Hematopoietic multipotent progenitor cell treated with erythropoietin and hydrocortisone succinate and interleukin-3 and kit ligand, for 17 days (in vitro differentiated cells): ENCODE measurements at regions not wholly inside any gene's neighbourhood (a gene's known extent, or its start where the extent isn't known, plus 50 kb on each side); places are given as distances from the start of the nearest gene placed in this dataset.

ENCODE experiments used
- DNase-seq: peaks from one replicate; pipeline ENCODE4 v3.0.0-alpha.2; 2015; ENCODE audit warnings: low spot score

DNA sequence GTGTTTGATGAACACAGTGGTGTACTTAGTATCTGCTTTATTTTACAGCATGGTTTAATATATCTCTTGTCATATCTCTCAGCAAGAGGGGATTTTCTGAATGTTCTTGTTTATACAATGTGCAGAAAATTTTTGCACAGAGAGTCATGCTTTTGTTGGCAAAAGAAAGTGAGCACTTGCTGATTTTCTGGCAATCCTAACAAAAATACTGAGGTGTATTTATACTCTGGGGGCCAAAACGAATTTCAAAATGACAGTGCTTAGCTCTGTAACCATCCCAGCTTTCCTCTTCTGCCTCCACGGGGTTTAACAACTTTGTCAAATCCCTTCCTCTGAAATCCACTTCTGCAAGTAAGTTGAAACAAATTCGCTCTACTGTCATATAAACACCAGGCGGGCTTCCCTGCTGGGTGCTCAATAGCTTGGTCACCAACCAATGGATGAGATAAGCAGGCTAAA, 169.2 kb downstream of the NOC3L start:
- no peak for DNase-seq

DNA sequence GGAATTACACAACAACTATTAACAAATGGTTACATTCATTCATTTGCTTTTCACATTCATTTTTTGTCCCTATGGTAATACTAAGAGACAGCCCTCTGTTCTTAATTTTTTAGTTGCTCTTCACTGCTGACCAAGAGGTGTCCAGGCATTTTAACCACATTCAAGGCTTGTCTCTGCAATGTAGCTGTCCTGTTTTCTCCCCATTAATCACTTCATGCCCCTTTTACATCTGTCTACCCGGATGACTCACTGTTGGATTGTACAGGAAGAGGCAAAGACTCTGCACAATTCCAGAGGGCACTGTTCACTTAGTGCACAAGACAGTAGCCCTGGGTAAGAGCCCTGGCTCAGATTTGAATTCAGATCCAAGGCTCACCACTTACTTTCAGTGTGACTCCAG, 168.5 kb downstream of the NOC3L start:
- no peak for DNase-seq

DNA sequence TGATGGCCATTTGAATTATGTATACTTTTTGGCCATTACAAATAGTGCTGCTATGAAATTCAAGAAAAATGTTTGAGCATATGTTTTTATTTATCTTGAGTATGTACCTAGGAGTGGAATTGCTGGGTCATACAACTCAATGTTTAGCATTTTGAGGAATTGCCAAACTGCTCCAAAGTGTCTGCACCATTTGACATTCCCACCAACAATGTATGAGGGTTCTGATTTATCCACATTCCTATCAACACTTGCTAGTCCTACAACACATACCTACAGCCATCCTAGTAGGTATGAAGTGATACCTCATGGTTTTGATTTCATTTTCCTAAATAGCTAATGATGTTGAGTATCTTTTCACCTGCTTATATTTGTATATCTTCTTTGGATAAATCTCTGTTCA, 165.5 kb downstream of the NOC3L start:
- DNase-seq = no peak

DNA sequence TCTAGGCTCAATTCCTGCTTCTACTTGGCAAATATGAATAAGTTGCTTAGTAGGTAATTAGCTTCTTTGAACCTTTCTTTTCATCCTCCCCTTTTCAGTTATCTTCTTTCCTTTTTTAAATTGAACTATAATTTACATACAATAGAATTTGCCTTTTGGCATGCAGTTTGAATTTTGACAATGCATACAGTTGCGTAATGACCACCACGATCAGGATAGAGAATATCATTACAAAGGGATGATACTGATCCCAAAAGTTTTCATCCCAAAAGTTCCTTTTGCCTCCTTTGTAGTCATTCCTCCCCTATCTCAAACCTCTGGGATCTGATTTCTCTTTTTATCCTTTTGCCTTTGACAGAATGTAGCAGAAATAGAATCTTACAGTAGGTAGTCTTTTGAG, 164.4 kb downstream of the NOC3L start:
- DNase-seq = no peak

DNA sequence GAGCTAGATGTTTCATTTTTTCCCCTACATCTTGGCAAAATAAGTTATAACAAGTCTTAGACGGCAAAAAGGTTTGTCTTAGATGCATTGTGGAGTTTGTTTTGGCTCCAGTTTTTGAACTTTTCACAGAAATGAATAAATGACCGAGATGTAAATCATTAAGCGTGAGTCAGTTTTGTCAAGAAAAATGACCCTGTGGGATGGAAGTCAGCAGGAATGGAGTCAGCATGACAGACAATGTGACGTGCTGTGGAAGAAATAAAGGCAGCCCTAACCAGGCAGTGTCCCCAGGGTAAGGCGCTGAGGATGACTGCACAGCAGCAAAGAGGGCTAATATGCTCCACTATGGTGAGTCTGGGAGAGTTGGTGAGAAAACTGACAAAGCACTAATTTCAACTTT, 163.2 kb downstream of the NOC3L start:
- DNase-seq = no peak

DNA sequence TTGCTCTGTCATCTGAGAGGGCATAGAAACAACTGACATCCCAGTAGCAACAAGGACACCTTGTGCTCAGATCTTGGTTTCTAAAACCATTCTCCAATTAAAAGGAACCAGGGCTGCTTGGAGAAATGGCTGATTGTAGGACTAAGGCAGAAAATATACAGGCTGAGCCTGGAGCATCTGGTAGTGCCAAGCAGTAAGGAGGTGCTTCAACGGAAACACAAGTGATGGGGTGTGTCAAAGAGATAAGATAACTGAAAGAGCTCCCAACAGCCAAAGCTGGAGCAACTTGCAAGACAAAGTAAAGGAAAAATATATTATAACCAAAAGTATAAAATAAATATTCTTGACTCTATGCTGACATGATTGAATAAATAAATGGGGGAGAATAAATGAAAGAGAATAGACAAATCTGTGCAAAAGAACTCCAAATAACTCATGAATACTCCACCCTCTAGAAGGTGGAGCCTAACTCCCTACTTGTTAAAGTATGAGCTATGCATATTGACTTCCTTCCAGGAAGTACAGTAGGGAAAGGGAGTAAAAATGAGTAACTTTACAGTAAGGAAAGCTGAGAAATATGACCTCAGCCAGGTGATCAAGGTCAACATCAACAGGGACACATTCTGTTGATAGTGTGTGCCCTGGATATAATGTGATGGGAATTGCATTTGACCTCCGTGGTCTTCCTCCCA, 162.4 kb downstream of the NOC3L start:
- DNase-seq = no peak

DNA sequence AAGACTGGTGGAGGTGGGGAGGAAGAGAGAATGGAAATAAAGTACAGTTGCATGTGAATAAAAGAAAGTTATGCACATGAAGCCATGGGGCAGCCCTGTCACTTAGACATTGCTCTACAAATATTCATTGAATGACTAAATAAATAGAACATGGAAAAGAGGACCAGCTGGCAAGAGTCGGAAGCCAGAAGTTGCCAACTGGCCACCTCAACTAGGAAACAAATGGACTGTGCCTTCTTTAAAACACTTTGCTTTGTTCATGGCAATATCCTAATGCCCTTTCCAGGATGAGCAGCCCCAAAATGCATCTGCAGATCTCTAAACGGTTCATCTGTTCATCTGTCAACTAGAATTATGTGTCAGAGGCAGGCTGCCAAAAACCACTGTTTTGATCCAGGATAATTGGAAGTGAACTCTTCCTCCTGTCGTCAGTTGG, 157.3 kb downstream of the NOC3L start:
- DNase-seq = no peak

DNA sequence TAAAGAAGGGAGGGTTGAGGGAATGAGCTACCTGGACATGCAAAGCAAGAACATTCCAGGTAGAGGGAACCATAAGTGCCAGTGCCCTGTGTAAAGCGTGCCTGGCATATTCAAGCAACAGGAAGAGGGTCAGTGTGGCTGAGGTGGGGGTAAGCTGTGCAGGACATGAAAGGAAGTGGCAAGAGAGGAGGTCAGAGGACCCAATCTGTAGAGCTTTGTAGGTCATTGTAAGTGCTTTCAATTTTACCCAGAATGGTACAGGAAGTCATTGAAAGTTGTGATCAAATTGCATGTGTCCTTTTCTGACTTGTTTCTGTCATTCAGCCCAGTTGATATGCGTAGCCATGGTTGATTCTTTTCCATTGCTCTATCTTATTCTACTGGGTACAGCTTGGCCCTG, 156.6 kb downstream of the NOC3L start:
- DNase-seq = no peak

DNA sequence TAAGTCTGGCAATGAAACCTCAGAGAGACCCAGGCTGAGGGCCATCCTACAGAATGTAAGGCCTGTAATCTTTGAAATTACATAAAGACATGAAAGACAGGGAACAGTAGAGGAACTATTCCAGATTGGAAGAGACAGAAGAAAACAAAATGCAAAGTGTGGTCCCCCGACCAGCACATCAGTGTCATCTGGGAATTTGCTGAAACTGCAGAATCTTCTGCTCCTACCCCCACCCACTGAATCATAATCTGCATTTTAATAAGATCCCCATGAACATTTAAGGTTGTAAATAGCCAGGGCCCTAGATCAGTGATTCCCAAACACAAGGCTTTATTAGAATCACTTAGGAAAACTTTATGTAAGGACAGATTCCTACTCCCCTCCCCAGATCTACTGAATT, 154.4 kb downstream of the NOC3L start:
- DNase-seq = no peak

DNA sequence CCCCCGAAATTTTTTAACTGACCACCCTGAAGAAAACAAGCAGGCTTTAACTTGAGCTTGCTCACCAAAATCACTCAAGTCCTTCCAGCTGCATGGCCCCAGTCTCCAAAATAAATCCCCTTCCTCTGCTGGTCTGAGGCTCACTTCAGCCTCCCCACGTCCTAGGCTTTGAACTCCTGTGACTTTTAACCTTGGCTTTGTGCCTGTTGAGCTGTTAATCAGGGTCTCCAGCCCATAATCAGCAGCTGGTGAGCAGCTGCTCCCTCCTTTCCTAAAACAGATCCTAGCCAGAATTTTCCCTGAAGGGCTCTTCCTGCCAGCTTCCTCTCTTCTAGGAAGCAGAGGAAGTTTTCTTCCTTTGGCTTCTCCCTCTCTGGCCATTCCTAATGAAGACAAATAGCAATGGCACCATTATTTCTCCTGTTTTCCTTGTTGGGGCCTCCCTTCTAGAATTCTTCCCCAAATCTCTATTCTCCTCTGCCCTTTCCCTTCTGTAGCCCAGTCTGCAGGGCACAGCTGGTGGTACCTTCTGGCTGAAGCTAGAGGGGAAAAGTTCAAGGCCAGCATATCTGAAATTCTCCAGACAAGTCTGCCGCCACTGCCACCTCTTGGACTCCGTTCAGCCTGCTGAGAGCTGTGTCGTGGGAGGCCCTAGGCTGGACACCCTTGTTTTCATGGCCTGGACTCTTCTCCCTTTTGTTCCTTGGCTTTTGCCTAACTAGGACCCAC, 152.1 kb downstream of the NOC3L start:
- no peak for DNase-seq

DNA sequence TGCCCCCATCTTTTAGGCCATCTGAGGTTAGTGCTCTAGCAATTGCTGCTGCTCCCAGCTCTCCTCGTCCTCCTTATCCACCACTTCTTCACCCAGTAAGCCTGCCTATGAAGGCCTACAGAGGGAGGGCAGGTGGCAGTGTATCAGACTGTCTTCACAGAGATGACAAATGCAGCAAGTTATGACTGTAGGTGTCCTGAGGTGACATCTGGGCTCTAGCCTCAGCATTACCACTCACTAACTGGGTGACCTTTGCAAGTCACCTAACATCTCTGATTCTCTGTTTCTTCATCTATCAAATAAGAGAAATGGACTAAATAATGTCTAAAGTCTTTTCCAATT, 151.6 kb downstream of the NOC3L start:
- no peak for DNase-seq

DNA sequence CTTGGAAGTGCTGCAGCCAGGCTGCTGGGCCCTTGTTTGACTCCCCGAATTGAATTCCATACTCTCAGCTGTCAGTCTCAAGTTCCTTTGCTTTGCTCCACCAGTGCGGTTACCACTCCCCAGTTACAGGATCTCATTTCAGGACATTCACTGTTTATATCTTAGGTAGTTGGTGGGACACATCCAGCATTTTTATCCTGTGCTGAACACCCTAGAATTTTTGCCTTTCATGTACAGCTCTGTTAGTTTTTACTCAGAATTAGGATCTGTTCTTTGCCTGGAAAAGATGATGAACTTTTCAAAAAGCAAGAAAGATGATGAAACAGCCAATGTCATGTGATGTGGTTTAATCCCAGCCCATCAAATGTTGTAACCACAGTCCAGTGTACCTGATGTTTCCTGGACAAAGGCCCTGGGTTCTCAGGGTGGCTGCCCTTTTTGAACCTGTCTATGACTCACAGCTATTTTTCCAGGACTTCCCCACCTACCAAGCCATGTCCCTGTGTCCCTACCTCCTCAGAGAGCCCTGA, 149.7 kb downstream of the NOC3L start:
- DNase-seq = no peak

DNA sequence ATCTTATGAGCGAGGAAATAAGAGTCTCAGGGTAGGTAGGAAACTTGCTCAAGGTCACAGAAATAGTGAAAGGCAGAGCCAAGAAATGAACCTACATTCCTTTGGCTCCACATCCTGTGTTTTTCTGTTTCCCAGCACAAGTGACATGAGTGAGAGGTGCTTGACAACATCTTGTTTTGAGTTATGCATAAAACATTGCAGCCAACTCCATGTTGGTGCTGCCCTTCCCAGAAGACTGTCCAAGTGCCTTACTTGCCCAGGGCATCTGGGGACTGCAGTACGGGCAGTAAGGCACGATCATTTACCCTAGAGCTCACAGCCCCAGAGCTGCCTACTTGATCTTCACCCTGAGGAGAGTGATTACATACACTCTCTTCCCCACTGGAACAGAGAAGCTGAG, 148.8 kb downstream of the NOC3L start:
- DNase-seq = no peak

DNA sequence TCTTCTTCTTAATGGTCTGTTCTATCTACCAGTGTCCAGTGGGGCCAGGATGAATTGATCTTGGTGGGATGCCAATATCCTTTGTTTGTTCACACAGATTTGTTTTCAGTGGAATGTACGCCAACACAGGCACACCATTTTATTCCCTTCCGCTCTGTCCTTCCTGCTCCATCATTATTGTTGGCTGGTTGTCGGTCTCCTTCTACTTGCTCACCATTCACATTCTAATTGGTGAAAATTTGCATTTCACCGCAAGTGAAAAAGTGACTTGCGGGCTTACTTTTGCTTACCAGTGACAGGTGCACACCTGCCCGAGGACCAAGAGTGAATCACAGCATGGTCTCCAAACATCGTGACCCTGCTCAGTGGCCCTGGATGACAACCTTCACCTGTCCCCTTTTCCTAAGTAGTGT, 148.3 kb downstream of the NOC3L start:
- no peak for DNase-seq

DNA sequence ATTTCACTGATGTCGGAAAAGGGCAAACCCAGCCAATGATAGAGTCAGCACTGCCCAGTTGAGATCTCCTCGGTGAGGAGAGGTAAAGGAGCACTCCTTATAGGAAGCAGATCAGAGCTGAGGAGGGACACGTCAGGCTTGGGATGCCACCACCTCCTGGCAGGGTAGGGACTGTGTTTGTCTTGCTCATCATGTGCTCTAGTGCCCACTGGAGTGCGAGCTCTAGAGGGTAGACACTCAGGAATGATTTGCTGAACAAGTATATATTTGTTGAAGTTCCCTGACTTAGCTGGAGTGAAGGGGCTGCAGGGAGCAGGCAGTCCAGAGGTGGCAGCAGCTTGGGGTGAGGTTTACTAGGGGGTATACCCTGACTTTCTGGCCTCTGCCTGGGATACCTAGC, 146.5 kb downstream of the NOC3L start:
- no peak for DNase-seq

DNA sequence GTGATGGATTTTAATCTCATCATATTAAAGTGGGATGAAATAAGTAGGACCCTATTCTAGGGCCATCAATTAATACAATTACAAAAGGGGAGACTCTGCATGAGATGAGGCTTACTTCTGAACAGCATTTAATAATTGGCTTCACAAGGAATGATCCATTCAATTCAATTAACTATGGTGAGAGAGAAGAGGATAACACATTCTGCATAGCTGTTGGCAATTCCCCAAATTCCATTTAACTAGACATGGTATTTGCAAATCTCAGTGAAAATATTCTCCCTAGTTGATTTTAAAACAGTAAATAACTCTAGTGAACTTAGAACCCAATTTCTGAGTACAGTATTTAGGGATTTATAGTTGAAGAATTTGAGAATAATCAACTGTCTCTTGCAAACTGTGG, 145.3 kb downstream of the NOC3L start:
- no peak for DNase-seq

DNA sequence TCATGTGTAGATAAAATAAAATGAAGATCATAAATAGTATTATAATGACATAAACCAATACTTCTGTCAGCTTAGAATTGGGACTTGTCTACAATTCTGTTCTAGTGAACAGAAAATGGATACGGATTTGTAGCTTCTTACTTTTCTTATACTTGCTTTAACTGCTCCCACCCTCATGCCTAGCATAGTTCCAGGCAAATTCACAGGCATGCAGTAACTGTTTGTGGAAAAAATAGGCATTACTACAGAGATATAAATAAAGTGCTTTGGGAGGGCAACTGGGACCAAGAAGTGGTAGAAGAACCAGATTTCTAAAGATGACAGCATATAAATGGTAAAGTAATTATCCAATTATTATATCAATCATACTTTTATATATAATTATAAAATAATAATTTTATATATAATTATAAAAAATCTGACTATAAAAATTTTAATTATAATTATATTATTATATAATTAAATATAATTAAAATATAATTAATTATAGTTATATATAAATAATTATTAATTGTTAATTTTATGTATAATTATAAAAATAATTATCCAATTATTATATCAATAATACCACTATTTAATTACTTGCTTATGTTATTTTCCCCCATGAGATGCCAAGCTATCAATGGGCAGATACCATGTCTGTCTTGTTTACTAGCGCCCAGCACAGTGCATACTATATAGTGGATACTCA, 144.1 kb downstream of the NOC3L start:
- no peak for DNase-seq

DNA sequence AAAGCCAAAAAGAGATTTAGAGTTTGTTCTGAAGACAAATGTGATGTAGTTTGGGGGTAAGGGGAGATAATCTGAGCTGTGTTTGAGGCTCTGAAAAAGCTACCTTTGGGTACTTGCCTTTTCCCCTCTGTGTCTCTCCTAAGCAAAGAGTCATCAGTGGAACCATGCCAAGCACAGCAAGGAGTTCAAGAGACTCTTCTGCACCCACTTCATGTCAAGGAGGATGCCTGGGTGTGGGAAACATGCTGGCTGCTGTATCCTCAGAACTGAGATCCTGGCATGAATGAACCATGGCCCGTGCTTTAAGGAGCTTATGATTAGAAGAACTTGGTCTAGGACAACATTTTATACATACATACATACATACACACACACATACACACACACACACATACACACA, 142.9 kb downstream of the NOC3L start:
- no peak for DNase-seq

DNA sequence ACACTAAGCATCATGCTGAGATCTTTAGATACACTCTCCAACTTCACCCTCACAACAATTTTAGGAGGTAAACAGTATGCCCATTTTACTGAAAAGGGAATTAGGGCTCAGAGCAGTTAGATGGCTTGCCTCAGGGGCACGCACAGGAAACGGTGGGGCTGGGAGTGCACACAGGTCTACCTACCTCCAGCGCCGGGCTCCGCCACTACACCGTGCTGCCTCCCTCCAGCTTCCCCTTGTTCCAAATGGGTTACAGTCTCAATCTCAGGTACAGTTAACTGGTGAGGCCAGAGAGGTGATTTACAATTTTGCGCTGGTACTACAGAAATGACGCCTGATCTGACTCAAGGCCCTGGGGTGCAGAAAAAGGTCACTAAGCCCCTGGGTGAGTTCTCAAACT, 142.0 kb downstream of the NOC3L start:
- DNase-seq = no peak

DNA sequence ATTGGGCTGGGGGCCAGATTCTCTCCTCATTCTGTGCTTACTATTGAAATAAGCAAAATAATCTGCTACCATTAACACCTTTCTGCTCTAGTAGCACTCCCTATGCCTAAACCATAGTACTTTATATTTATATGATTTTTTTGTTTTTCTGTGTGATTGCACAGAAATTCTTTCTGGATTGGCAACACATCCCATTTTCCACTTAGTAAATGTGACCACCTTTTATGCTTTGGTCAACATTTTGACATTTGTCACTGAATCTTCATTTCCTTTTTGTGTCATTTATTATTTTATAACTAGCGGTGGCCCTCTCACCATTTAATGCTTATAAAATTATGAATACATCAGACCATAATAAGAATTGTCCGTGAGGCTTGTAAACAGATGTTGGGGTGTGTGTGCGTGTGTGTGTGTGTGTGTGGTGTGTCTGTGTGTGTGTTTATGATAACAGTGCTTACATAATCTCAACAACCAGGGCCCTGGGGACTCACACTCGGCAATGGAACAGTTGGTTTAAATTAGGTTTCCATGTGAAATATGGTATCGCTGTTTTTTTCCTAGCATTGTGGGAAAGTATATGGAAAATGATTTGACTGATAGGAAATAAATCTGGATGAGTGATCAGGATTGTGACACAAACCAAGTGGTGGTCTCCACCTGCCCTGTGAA, 138.9 kb downstream of the NOC3L start:
- DNase-seq = no peak

DNA sequence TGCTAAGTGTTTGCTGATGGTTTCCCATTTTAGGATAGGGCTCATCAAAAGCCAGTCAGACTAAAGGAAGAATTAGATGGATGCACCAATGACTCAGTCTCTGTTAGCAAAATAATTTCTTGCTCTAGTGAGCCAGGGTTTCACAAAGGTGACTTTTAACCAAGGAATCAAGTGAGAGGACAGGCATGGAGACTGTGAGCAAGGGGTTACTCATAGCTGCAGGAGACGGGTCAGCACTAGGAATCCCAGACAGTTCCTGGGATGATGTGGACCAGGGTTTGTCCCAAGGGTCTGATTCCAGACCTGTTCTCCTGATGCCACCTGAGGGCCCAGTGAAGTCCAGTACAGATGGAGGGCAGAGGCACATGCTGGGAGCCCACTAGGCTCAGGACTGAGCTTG, 138.1 kb downstream of the NOC3L start:
- no peak for DNase-seq

DNA sequence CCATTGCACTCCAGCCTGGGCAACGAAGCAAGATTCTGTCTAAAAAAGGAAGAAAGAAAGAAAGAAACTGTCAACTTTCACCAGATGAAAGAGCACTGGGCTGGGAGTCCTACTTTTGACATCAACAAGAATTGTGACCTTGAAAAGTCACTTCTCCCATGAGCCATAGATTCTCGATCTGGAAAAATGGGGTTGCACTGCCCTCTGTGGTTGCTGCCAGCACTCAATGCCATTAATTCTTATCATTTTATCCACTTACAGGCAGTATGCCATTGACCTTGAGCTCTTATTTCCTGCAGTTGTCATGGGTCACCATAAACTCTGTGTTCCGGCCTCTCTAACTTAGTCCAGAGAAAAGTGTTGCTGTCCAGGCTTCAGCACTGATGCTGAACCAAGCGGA, 137.2 kb downstream of the NOC3L start:
- DNase-seq = no peak
